SKM-1 treated with dmso at 0.1 percent for 144 hours (cell line): ENCODE measurements at regions not wholly inside any gene's neighbourhood (a gene's known extent, or its start where the extent isn't known, plus 50 kb on each side); places are given as distances from the start of the nearest gene placed in this dataset.

Experiments used
- DNase-seq: peaks from one replicate; lab custom pipeline; 2025; ENCODE audit not compliant: unreplicated experiment; lab: John Stamatoyannopoulos, UW

DNA sequence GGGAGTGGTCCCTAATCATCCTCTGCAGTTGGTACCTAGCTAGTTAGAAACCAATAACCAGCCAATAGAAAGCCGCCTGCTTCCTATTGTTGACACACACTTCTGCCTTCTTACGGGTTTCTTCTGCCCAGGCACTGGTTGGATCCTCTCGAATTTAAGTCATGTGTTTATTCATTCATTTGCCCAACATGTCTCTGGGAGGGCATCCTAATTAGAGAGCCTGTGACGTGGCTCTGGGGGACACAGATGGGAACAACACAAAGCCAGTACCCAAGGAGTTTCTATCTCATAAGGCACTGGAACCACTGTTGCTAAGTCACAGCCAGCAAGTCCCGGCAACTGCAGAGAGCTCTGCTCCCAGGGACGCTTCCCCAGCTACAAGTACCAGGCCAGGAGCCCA, 300.7 kb upstream of the TNRC6C start:
- no peak for DNase-seq

DNA sequence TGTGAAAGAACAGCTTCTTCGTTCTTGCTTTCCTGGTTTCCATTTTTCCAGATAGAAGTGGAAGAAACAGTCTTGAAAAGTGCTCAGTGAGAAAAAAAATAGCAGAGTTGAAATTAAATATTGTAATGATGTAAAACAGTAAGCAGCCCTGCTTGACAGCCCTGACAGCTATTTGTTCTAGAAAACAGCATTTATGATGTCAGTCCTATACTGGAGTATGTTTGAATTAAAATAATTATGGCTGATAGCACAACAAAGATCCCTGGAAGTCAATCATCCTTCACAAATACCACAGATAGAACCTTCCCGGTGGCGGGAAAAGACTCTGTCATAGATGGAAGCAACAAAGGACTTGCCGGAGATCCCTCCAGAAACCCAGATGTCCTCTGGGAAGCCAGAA, 298.0 kb upstream of the TNRC6C start:
- DNase-seq = no peak

DNA sequence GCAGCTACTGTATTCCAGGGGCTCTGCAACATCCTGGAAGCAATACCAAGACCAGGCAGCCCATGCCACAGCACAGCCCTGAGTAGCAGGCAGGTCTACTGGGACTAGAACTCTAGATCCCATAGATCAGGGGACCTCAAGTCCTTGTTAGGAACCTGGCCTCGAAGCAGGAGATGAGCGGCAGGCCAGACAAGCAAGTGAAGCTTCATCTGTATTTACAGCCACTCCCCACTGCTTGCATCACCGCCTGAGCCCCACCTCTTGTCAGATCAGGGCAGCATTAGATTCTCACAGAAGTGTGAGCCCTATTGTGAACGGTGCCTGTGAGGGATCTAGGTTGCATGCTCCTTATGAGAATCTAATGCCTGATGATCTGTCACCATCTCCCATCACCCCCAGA, 295.7 kb upstream of the TNRC6C start:
- no peak for DNase-seq

DNA sequence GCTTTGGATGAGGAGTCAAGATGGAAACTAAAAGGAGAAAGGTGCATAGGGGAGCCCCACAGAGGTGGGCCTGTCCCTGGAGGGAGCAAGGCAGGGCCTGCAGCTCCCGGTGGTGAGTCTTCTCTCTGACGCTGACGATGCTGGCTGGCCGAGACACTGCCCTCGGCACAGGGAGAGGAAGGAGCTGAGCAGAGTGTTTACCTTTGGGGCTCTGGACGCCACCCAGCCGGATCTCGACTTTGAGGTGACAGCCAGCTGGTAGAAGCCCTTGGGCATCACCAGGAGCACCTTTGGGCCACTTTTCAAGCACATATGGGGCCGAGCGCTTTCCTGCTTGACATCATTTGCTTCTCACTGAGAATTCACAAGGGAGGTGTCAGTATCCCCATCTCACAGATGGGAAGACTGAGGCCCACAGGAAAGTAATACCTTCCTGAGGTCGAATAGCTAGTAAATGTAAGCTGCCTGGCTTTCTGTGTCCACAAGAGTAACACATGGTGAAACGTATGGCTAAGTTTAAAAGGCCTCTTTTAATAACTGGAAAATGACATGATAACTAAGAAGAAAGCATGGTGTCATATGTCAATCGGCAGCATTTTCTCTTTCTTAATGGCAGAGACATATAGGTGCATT, 294.3 kb upstream of the TNRC6C start:
- no peak for DNase-seq

DNA sequence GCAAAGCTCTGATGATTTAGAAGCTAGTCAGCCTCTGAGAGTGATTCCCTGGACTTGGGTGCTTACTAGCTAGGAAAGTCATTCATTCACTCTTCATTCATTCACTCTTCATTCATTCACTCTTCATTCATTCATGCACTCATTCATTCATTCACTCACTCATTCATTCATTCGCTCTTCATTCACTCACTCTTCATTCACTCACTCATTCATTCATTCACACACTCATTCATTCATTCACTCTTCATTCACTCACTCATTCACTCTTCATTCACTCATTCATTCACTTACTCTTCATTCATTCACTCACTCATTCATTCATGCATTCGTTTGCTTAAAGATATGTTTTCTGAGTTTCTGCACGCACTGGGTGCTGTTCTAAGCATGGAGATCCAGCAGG, 292.7 kb upstream of the TNRC6C start:
- DNase-seq = no peak

DNA sequence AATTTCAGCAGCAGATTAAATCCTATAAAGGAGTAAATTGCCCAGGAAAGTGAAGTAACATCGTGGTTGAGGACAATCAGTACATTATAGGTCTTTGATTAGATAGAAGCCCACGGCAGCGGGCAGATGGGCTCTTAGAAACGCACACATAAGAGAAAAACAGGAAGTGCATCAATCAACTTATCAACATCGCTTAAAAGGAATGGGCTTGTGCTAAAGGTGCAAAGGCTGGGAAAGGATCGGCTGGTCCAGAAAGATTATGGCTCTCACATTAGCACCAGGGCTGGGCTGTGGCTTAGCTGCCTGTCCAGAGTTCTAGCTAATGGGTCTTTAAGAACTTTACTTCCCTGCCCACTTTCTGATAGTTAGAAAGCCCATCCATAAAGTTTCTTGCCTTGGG, 292.0 kb upstream of the TNRC6C start:
- no peak for DNase-seq

DNA sequence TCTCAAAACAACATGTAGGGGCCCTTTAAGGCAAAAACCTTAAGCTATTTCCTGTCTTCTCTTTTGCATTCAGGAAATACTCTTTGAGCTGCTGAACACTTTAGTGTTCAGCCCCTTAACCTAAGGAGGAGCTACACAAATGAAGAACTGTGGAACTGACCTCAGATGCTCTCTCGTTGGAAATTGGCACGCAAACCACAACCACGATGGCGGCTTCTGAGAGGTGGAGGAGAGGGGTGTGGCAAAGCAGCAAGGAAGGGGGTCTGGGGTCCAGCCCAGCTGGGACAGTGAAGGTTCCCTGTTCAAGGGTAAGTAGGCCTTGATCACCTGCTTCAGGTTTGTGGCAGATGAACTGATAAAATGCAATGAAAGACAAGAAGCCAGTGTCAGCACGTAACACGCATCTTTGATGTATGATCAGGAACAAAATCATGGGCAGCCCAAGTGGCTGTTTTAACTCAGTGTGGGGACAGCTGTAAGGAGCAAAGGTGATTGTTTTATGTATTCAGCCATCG, 291.6 kb upstream of the TNRC6C start:
- DNase-seq = peak; percentile 15

DNA sequence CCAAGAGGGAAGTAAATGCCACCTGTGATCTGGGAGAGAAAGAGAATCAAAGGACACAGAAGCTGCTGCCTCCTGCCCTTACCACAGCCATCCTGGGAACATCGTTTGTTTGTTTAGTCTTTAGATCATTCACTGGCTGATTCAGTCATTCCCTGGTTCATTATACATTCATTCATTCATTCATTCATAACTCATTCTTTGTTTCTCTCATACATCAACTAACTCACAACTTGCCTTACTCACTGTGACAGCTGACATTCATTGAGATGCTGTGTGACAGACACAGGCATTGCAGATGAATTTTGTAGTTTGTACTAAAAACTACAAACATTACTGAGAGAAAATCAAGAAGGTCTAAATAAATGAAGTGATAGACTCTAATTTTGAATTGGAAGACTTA, 291.0 kb upstream of the TNRC6C start:
- no peak for DNase-seq

DNA sequence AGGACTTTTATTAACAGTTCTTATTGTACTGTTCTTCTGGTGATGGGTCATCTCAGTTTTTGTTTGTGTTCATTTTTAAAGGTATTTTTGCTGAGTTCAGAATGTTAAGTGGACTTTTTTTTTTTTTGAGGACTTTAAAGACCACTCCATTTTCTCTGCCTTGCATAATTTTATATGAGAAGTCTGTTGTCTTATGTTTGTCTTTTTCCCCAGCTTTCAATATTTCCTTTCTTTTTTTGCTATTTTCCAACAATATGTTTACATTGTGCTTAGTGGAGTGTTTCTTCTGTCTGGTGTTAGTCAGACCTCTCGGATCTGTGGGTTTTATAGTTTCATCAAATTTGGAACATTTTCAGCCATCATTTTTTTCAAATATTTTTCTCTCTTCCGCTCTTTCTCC, 290.0 kb upstream of the TNRC6C start:
- no peak for DNase-seq

DNA sequence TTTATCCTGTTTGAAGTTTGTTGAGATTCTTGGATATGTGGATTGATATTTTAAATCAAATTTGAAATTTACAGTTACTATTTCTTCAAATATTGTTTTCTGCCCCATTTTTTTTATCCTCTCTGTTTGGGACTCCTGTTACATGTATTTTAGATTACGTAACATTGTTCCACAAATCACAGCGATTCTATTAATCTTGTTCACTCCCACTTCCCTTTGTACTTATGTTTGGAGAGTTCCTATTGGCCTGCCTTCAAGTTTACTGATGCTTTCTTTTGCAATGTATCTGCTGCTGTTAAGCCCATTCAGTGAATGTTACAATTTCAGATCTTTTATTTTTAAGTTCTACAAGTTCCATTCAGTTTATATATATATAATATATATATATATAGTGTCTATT, 288.3 kb upstream of the TNRC6C start:
- no peak for DNase-seq

DNA sequence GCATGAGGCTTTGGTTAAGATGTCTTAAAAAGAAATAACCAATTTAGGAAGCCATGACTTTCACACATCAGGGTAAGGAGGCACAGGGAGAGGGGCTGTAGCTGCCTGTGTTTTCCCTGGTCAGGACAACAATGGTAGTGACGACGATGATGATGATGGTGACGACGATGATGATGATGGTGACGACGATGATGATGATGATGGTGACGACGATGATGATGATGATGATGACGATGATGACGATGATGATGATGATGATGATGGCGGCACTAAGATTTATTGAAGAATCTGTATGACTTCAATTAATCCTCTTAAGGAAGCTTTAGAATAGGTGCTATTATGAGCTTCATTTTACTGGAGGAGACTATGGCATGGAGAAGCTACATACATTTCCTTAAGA, 284.1 kb upstream of the TNRC6C start:
- DNase-seq = no peak

DNA sequence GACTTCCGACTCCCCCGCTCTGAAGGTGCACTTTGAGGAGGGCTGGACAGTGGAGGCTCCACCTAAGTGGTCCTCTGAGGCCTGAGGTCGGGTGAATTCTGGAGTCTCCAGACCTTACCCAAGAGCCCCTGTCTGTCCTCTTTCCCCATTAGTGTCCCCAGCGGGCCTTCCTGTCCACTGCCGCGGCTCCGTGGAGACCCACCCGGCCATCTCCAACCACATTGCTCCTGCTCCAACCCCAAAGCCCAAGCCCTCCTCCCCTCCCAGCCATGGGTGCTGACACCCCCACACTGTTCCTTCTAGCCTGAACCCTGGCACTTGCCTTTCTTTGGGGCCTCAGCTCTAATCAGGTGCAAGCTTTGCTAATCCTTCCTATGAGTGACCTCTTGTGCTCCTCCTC, 283.1 kb upstream of the TNRC6C start:
- no peak for DNase-seq

DNA sequence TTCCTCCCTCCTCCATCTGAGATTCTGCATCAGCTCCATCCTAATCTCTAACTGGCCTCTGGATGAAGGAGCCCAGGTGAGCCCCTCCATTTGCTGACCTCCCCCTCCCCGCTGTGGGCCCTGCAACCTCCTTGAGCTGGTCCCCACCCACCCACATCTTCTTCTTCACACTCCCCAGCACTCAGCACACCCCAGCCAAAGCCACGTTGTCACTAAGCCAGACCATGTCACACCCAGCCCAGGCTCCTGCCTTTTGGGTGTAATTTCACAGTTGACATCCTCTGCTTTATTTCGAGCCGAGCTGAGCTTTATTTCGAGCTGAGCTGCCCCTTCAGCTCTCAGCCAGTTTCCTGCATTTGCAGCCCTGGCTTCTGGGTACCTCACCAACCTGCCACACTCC, 282.7 kb upstream of the TNRC6C start:
- no peak for DNase-seq

DNA sequence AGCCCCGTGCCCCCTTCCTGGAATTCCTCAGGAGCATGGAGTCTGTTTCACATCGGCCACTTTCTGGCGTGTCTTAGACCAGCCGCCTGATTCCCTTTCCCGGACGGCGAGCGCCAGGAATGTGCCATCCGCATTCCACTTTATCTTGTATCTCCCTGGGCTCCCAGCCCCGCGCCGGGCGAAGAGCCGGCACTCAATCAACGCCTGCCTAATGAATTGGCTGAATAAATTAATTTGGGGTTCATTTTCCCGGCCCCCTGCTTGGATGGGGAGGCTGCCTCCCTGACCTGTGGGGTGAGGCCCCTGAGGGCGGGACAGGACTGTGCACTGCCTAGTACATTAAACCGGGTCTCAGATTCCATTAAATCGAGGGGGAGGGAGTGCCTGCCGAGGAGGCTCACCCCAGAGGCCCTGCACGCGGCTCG, 282.3 kb upstream of the TNRC6C start:
- no peak for DNase-seq

DNA sequence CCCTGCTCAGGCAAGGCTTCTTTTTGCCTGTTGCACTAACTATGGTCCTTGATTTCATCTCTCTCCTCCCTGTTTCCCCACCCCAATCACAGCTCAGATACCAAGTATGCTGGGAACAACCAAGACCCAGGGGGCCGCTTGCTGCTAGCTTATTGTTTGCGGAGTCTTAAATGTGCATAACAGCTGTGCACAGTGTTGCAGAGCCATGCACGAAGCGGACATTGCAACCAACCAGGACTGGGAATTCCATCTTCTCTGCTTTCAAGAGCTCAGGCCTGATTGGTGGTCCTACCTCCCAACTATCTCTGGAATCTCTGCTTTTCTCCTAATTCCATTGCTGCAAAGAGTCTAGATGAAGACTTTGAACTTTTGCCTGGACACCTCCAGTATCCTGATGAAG, 281.3 kb upstream of the TNRC6C start:
- DNase-seq = no peak

DNA sequence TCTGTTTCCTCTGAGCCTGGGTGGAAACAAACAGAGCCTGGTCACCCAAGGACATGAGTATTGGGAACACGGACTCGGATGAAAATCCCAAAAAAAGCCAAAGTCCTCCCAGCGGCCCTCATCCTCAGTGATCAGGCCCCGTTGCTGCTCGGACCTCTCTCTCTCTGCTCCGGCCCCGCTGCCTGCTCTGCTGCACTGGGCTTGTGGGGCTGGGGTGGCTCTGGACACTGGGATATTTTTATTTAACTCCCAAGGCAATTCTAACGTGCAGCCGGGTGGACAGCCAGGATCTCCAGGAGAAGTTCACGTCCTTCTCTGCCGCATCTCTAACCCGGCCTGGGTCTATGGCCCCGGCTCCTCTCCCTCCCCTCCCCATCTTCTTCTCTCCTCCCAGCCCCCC, 280.9 kb upstream of the TNRC6C start:
- no peak for DNase-seq

DNA sequence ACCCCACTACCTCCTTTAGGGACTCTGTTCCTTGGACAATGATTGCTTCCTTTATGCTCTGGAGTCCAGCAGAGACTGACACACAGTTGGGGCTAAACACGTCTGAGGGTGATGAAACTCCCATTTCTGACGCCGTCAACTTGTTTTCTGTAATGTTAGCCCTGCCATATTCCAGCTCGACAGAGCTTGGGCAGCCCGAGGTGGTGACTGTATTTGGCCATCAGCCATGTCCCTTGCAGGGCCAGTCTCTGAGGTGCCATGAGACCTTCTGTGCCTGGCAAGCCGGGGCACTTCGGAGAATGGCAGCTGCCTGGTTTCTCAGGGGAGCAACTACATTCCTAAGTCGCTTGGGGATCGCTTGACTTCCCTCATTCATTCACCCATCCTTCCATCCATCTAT, 278.9 kb upstream of the TNRC6C start:
- no peak for DNase-seq

DNA sequence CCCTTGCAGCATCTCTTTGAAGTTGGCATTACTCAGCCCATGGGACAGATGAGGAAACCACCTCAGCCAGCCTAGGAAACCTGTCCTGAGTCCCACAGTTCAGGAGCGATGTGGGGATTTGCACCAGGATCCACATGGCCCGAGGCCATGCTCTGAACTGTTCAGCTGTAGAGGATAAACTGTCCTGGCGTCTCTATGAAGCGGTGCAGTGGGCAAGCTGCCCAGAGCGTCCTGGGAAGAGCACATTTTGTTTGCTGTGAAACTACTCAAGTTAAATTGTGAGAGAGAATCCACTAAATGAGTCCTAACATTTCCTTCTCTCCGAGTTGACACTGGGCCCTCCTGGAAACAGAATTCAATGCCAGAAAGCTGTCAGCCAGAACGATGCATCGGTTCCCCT, 276.6 kb upstream of the TNRC6C start:
- no peak for DNase-seq

DNA sequence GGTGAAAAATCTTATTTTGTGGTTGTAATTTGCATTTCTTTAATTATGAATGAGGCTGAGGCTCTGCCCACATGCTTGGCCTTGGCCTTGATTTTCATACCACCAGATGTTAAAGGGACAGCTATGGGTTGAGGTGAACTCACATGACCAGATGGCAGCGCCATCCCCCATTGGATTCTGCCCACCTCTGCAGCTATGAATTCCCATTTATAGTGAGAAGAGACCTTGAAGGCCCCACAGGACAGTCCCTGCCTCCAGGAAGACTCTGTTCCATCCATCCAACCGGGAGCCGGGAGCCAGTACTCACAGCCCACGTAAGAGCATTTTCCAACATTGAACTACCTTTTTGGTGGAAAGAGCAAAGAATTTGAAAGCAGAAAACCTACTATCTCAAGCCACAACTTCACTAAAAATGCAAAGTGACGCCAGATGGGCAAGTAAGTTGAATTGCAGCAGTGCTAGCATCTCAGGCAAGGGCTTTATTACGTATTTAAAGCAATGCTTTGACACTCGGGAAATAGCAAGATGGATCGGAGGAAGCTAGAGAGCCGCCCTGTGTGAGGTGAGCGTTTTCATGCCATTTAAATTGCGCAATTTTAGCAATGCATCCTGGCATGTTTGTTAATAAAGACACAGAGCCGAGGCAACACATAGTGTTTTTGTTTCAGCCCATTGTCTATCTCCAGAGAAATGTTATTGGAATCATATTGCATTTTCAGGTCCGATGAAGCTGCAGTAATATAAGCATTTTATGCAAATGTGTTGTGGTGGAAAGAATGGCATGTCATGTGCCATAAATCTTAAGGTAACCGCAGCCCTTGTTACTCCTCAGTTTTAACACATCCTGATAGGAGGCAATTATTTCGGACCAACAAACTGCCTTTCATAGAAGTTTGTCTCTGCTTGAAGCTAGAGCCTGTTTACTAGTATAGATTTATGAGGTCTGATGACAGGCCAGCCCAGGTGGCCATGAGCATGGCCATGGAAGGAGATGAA, 273.4 kb upstream of the TNRC6C start:
- DNase-seq = no peak

DNA sequence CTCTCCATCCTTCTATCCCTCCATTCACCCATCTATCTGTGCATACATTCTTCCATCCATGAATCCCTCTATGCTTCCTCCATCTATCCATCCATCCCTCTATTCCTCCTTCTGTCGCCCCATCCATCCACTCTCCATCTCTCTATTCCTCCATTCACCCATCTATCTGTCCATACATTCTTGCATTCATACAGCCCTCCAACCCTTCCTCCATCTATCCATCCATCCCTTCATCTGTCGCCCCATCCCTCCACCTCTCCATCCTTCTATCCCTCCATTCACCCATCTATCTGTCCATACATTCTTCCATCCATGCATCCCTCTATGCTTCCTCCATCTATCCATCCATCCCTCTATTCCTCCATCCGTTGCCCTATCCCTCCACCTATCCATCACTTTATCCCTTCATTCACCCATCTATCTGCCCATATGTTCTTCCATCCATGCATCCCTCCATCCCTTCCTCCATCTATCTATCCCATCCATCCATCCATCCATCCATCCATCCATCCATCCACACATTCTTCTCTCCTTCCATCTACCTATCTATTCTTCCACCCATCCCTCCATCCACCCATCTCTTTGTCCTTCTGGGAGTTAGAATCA, 272.5 kb upstream of the TNRC6C start:
- no peak for DNase-seq

DNA sequence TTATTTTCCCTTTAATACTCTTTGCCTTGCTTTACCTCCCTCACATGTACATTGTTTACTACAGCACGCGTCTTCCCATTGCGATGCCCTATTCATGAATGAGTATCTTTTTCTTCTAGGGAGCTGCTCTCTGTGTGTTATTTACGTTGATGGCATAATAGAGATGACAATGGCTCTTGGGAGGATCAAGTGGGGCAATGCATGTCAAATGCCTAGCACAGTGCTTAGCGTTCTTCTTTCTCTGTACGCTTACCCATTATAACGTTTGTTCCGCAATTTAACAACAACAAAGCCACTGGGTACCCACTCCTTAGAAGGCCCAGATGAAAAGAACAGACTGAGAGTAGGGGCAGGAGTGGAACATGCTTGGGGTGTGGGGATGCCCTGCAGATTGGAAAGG, 271.6 kb upstream of the TNRC6C start:
- DNase-seq = no peak

DNA sequence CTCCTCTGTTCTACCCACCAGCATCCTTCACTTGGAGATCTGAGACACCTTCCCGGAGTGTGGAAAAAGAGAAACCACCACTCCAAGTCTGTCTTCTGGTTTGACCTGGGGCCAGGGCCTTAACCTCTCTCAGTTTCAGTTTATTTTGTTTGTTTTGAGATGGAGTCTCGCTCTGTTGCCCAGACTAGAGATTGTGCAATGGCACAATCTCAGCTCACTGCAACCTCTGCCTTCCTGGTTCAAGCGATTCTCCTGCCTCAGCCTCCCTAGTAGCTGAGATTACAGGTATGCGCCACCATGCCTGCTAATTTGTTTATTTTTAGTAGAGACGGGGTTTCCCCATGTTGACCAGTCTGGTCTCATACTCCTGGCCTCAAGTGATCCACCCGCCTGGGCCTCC, 271.1 kb upstream of the TNRC6C start:
- DNase-seq = no peak
